ENCODE measurements at regions not wholly inside any gene's neighbourhood (a gene's known extent, or its start where the extent isn't known, plus 50 kb on each side); places are given as distances from the start of the nearest gene placed in this dataset.

DNA sequence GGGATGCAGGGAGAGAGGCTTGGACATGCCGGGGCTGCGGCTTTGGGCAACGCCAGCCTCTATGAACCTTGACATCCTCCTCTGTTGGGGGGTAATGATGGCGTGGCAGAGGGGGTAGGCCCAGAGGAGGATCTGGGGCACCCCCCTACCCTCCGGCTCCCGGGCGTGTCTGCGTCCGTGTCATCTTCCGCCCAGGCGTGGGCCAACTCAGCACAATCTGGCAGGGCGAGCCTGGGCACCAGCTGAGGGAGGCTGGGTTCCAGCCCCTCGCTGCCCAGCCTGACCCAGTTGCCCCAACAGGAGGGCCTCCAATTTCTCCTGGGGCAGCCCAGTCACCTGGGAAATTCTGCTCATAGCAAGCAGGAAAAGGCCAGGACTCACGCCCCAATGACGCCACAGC is 62.9 kb upstream of the IL17B start:
- TF ChIP-seq GATA1 (IDR thresholded peaks at IDR 0.05; ENCODE audit: low read depth, low read length): no peak
- no peak for TF ChIP-seq POLR2A (IDR thresholded peaks at IDR 0.05; ENCODE audit: low read length)
- no peak for DNase-seq

DNA sequence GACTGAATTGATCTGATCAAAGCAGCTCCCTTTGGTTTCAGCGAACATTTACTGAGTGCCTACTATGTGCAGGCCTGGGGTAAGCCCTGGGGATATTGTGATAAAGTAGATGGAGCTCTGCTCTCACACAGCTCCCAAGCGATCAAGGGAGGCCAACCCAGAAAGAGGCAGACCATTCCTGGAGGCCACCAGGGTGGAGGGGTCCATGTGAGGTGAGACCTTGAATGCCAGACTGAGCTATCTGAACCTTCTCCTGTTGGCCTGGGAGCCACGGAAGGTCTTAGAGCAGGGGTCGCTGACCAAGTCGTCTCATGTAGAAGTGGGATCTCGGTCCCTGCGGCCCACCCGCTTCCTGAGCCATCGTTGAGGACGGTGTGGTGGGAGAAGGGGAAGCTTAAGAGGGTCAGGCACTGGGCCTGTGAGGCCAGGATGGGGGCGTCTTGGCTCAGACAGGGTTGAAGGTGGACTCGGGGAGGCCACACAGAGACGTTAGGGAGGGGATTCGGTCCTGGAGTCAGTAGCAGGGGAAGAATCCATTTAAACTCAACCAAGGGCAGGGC is 62.2 kb upstream of the IL17B start:
- DNase-seq: no peak
- TF ChIP-seq POLR2A (IDR thresholded peaks at IDR 0.05; ENCODE audit: low read length): no peak
- TF ChIP-seq GATA1 (IDR thresholded peaks at IDR 0.05; ENCODE audit: low read depth, low read length): no peak

DNA sequence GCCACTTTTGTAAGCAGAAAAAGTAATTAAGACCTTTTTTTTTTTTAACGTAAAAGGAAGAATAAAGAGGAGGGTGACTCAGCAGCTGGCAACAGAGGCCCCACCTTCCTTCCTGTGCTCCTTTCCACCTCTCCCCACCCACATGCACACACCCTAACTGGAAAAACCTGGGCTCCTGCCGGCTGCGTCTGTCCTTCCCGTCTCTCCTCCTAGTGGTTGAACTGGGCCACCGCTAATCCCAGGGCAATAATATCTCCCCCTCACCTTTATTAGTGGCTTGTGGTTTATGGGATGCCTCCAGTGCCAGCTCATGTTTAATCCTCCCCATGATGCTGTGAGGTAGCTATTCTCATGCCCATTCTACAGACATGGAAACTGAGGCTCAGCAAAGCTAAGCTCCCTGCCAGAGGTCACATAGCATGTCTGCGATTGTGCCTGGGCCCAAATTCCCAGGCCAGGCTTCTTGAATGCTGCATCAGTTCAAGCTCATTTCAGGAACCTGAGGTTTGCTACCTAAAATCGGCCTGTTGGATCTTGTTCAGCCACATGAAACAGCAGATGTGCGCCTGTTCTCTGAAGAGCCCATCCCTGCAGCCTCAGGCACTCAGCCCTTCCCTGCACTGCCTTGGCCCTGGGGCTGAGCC is 60.9 kb upstream of the IL17B start:
- DNase-seq: no peak
- TF ChIP-seq POLR2A (IDR thresholded peaks at IDR 0.05; ENCODE audit: low read length): no peak
- TF ChIP-seq GATA1 (IDR thresholded peaks at IDR 0.05; ENCODE audit: low read depth, low read length): no peak

DNA sequence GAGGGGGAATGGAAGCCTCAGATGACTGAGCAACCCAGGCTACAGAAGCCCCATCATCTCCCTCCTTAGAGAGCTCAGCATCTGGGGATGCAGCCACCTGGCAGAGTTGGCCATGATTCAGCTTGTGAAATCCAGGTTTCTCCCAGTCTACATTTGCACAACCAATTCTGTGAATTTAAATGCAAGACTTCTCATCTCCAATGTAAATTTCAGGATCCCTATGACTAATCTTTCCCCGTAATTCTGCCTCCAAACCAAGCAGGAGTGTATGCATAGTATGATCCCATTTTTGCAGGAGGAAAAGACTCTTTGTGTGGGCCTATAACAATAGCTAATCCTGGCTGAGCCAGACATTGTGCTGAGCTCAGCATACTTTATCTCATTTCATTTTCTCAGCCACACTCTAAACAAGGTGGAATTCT is 59.6 kb upstream of the IL17B start:
- no peak for TF ChIP-seq GATA1 (IDR thresholded peaks at IDR 0.05; ENCODE audit: low read depth, low read length)
- no peak for TF ChIP-seq POLR2A (IDR thresholded peaks at IDR 0.05; ENCODE audit: low read length)
- no peak for DNase-seq

DNA sequence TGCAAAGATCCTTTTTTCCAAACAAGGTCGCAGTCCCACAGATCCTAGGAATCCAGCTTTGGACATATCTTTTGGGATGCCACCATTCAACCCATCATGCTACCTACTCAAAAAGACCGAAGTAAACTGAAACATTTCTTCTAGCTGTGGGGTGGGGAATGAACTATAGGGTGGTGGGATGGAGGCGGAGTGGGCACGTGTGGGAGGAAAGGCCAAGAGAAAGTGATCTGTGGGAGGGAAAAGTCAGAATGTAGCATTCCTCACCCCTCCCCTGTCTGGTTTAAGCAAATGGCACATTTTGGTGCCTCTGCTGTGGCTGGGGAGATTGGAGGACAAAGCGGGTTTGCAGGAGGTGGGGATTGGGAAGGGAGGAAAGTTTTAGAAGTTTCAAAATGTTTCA is 59.2 kb upstream of the IL17B start:
- DNase-seq: no peak
- TF ChIP-seq GATA1 (IDR thresholded peaks at IDR 0.05; ENCODE audit: low read depth, low read length): no peak
- no peak for TF ChIP-seq POLR2A (IDR thresholded peaks at IDR 0.05; ENCODE audit: low read length)

DNA sequence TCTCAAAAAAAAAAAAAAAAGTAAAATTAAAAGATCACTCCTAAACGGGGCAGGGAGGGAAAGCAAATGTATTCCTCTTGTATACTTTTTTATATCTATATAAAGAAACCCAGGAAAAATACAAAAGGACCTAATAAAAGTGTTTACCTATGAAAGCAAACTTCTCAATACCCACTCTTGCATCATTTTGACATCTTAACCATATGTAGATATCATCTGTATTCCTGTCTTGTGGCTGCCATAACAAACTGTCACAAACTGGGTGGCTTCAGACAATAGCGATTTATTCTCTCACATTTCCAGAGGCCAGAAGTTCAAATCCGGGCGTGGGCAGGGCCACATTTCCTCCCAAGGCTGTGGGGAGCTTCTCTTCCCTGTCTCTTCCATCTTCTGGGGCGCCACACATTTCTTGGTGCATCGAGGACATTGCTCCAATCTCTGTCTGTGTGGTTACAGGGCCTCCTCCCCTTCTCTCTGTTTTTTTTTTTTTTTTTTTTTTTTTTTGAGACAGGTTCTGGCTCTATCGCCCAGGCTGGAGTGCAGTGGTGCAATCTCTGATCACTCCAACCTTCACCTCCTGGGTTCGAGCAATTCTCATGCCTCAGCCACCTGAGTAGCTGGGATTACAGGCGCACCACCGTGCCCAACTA is 58.4 kb upstream of the IL17B start:
- TF ChIP-seq GATA1 (IDR thresholded peaks at IDR 0.05; ENCODE audit: low read depth, low read length): no peak
- TF ChIP-seq POLR2A (IDR thresholded peaks at IDR 0.05; ENCODE audit: low read length): no peak
- DNase-seq: no peak

DNA sequence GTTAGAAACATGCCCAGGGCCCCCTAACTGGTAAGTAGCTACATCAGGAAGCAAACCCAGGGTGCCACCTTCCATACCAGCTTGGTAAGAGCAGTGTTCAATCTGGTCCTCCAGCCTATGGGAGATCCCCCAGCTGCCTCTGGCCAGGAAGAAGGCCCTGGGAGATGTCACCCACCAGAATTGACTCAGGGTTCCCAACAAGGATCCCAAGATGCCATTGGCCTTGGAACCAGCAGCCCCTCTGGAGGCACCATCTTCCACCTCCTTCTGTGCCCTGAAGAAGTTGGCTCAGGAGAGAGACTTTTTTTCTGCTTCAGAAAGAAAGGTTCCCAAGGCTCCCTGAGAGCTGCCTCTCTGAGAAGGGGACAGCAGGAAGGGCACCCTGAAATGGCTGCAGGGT is 56.6 kb upstream of the IL17B start:
- TF ChIP-seq GATA1 (IDR thresholded peaks at IDR 0.05; ENCODE audit: low read depth, low read length) (no peak), POLR2A (IDR thresholded peaks at IDR 0.05; ENCODE audit: low read length) (no peak)
- DNase-seq: no peak

DNA sequence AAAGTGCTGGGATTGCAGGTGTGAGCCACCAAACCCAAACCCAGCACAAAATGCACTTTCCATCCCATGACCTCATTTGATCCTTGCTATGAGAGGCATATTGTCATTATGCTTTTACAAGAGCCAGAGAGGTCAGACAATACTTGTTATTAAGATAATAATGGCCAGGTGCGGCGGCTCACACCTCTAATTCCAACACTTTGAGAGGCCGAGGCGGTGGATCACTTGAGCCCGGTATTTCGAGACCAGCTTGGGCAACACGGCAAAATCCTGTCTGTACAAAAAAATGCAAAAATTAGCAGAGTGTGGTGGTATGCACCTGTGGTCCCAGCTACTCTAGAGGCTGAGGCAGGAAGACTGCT is 55.9 kb upstream of the IL17B start:
- DNase-seq: no peak
- TF ChIP-seq POLR2A (IDR thresholded peaks at IDR 0.05; ENCODE audit: low read length) (no peak), GATA1 (IDR thresholded peaks at IDR 0.05; ENCODE audit: low read depth, low read length) (no peak)

DNA sequence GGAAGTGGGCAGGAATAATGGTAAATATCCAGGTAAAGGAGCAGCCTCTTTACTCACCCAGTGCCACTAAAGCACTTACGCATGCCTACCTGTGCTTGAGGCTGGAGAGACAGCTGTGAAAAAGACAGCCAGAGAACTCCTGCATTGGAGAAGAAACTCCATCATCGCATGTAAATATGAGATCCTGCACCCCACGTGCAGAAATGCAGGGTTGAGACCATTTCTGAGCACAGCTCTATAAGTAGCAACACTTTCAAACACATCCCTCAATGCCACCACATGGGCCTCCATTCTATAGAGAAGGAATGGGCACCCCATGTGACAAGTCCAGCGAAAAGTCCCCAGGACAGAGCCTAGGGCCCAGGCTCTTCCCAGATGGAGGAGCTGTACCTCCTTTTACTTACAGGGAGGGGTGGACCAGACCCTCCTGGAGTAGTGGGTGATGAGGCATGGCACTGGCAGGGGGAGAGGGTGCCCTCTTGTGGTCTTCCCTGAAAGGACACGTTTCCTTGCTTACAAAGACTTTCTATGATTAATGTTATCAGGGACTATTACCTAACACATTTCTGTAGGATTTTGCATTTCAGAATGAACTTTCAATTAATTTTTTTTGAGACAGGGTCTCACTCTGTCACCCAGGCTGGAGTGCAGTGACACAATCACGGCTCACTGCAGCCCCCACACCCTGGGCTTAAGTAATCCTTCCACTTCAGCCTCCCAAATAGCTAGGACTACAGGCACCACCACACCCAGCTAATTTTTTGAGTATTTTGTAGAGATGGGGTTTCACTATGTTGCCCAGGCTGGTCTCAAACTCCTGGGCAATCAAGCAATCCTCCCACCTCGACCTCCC is 55.3 kb upstream of the IL17B start:
- peak; percentile 45 to 74 for DNase-seq
- TF ChIP-seq GATA1 (IDR thresholded peaks at IDR 0.05; ENCODE audit: low read depth, low read length): no peak
- TF ChIP-seq POLR2A (IDR thresholded peaks at IDR 0.05; ENCODE audit: low read length): no peak

DNA sequence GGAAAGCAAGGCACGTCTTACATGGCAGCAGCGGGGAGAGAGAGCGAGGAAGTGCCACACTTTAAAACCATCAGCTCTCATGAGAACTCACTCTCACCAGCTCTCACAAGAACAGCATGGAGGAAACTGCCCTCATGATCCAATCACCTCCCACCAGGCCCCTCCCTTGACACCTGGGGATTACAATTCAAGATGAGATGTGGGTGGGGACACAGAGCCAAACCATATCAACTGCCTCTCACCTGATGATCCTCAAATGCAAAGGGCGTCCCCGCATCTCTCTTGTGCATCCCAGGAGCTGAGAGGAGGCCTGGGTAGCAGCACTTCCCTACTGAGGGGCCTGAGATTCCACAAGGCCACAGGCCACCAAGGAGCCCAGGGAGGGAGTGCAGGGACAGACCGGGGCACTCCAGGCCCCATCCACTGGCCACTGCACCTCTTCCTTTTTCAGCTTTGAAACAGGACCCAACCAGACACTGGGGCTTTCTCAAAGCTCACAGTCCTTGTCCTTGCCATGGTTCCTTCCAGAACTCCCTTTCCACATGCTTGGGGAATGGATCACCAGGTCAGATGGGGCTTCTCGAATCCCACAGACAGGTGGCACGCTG is 54.5 kb upstream of the IL17B start:
- DNase-seq: no peak
- TF ChIP-seq GATA1 (IDR thresholded peaks at IDR 0.05; ENCODE audit: low read depth, low read length) (no peak), POLR2A (IDR thresholded peaks at IDR 0.05; ENCODE audit: low read length) (no peak)

DNA sequence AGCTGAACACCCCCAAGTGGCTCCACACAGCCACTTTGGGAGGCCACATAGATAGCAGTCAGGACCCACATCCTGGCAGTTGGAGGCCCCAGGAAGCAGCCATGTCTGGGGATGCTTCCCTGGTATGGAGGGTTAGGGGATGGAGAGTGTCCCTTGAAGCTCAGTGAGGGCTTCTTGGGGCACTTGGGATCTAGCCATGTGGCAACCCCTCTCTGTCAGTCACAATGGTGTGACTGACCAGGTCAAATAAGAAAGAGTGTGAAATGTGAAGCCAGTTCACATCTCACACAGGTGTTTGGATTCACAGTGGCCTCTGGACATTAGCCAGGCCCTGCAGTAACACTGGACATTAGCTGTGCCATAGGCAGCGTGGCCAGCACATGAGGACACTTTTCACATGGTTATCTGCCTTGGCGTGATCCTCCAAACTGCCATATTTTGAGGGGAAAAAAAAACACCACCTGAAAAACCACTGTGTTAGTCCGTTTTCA is 53.9 kb upstream of the IL17B start:
- TF ChIP-seq GATA1 (IDR thresholded peaks at IDR 0.05; ENCODE audit: low read depth, low read length): no peak
- TF ChIP-seq POLR2A (IDR thresholded peaks at IDR 0.05; ENCODE audit: low read length): no peak
- DNase-seq: no peak

DNA sequence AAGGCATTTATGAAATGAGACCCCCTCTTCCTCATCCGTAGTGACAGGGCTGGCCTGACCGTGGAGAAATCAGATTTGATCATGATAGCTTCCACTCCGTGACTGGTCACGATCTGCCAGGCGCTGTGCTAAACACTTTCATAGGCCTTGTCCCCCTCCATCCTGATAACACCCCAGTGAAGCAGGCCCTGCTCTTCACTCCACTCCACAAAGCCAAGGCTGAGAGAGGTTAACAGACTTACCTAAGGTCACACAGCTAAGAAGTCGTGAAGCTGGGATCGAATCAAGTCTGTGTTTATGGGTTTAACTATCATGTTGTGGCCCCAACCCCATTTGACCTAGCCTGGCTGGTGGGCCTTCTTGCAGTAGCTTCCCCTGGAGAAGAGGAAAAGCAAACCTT is 53.3 kb upstream of the IL17B start:
- no peak for DNase-seq
- no peak for TF ChIP-seq GATA1 (IDR thresholded peaks at IDR 0.05; ENCODE audit: low read depth, low read length)
- no peak for TF ChIP-seq POLR2A (IDR thresholded peaks at IDR 0.05; ENCODE audit: low read length)

DNA sequence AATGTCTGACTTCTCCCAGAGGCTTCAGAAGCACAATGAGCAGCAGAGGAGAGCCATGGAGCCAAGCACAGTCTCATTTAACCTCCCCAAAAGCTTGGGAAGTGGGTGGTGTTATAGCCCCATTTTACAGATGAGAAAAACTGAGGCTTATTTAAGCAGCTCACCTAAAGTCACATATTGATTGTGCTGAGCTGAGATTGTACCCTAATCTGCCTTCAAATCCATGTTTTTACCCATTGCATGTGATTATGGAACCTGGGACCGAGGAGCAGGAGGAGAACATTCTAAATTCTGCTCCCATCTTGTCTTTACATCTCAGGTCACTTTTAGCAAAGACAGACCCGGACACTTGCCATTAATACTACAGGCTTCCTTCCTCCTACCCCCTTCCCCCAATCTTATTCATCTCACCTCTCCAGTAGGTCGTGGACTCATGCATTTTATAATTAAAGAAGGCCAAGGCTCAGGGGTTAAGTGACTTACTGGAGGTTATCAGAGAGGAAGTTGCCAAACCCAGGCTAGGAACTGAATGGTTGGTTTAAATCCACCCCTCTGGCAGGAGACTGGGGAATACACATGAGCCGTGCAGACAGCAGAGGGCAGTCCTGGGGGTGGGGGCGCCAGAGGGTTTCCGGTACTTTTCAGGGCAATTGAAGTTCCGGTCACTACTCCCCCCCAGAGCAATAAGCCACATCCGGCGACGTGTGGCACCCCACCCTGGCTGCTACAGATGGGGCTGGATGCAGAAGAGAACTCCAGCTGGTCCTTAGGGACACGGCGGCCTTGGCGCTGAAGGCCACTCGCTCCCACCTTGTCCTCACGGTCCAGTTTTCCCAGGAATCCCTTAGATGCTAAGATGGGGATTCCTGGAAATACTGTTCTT is 51.0 kb upstream of the IL17B start:
- DNase-seq: peak; percentile 17 to 39

More for the DNA sequence above, 51.0 kb upstream of the IL17B start:
- TF ChIP-seq GATA1 (IDR thresholded peaks at IDR 0.05; ENCODE audit: low read depth, low read length): no peak
- TF ChIP-seq POLR2A (IDR thresholded peaks at IDR 0.05; ENCODE audit: low read length): no peak
